SK-N-SH treated with all-trans-retinoic acid at 6 μM for 48 hours (cell line): ENCODE measurements at regions not wholly inside any gene's neighbourhood (a gene's known extent, or its start where the extent isn't known, plus 50 kb on each side); places are given as distances from the start of the nearest gene placed in this dataset.

Experiments used
- ATAC-seq: fragments of 200-7000 bp; cut with Tn5 transposase; 3 replicates; pipeline ENCODE4 v1.9.1; 2020; ENCODE audit warnings: mild to moderate bottlenecking, moderate library complexity
- ARNTL ChIP-seq: fragments of 450-650 bp; formaldehyde crosslinking; IDR thresholded peaks from 2 replicates; pipeline ENCODE4 v1.5.0; 2020; ENCODE audit warnings: low read depth, mild to moderate bottlenecking, moderate library complexity, borderline replicate concordance
- BACH2 ChIP-seq: fragments of 250-450 bp; sonication (Bioruptor Pico); IDR thresholded peaks from 2 replicates; pipeline ENCODE4 v1.9.0; 2021; ENCODE audit warnings: mild to moderate bottlenecking, borderline replicate concordance
- CSDC2 ChIP-seq: fragments of 250-450 bp; sonication (Bioruptor Pico); IDR thresholded peaks from 2 replicates; pipeline ENCODE4 v1.5.0; 2020; ENCODE audit warnings: mild to moderate bottlenecking, moderate library complexity
- ESRRG ChIP-seq: fragments of 250-450 bp; sonication (Bioruptor Pico); IDR thresholded peaks from 2 replicates; pipeline ENCODE4 v1.6.1; 2021; ENCODE audit warnings: mild to moderate bottlenecking
- GLIS3 ChIP-seq: fragments of 250-450 bp; sonication (Bioruptor Pico); IDR thresholded peaks from 2 replicates; pipeline ENCODE4 v1.5.0; 2020; ENCODE audit warnings: mild to moderate bottlenecking, moderate library complexity
- ISL1 ChIP-seq: fragments of 250-450 bp; sonication (Bioruptor Pico); IDR thresholded peaks from 2 replicates; pipeline ENCODE4 v2.1.2; 2022; ENCODE audit warnings: mild to moderate bottlenecking, moderate library complexity
- OSR1 ChIP-seq: fragments of 250-450 bp; sonication (Bioruptor Pico); IDR thresholded peaks from 2 replicates; pipeline ENCODE4 v1.8.0; 2022; ENCODE audit warnings: moderate library complexity, mild to moderate bottlenecking, inconsistent platforms
- RARB ChIP-seq: fragments of 250-450 bp; sonication (Bioruptor Pico); IDR thresholded peaks from 2 replicates; pipeline ENCODE4 v1.8.0; 2021; ENCODE audit warnings: mild to moderate bottlenecking, moderate library complexity
- SNAI2 ChIP-seq: fragments of 250-450 bp; sonication (Bioruptor Pico); IDR thresholded peaks from 2 replicates; pipeline ENCODE4 v1.5.0; 2020; ENCODE audit warnings: mild to moderate bottlenecking, moderate library complexity
- TCF4 ChIP-seq: fragments of 250-450 bp; sonication (Bioruptor Pico); IDR thresholded peaks from 2 replicates; pipeline ENCODE4 v1.8.0; 2021; ENCODE audit warnings: mild to moderate bottlenecking, moderate library complexity, borderline replicate concordance
- TOX ChIP-seq: fragments of 250-450 bp; sonication (Bioruptor Pico); IDR thresholded peaks from 2 replicates; pipeline ENCODE4 v1.8.0; 2021; ENCODE audit warnings: mild to moderate bottlenecking, moderate library complexity, borderline replicate concordance
- ZC3H10 ChIP-seq: fragments of 250-450 bp; sonication (Bioruptor Pico); IDR thresholded peaks from 2 replicates; pipeline ENCODE4 v1.5.1; 2021; ENCODE audit warnings: mild to moderate bottlenecking, moderate library complexity
- ZFP3 ChIP-seq: fragments of 250-450 bp; sonication (Bioruptor Pico); IDR thresholded peaks from 2 replicates; pipeline ENCODE4 v1.5.0; 2020; ENCODE audit warnings: mild to moderate bottlenecking, moderate library complexity
- ZFP30 ChIP-seq: fragments of 450-650 bp; formaldehyde crosslinking; IDR thresholded peaks from 2 replicates; pipeline ENCODE4 v1.5.0; 2022; ENCODE audit warnings: mild to moderate bottlenecking, moderate library complexity
- ZNF565 ChIP-seq: fragments of 450-650 bp; formaldehyde crosslinking; conservative IDR thresholded peaks from 2 replicates; pipeline ENCODE4 v1.5.0; 2020; ENCODE audit warnings: low read depth, mild to moderate bottlenecking, moderate library complexity
- ZNF70 ChIP-seq: fragments of 450-650 bp; formaldehyde crosslinking; IDR thresholded peaks from 2 replicates; pipeline ENCODE4 v1.5.0; 2020; ENCODE audit warnings: mild to moderate bottlenecking, moderate library complexity
- ZNF8 ChIP-seq: fragments of 450-650 bp; formaldehyde crosslinking; IDR thresholded peaks from 2 replicates; pipeline ENCODE4 v1.5.0; 2020; ENCODE audit warnings: mild to moderate bottlenecking, moderate library complexity
- TF ChIP-seq, protein P1 (sequence below): fragments of 250-450 bp; sonication (Bioruptor Pico); IDR thresholded peaks from 2 replicates; pipeline ENCODE4 v1.5.0; 2020; ENCODE audit warnings: mild to moderate bottlenecking, moderate library complexity
- TF ChIP-seq, protein P2 (sequence below): fragments of 250-450 bp; sonication (Bioruptor Pico); IDR thresholded peaks from 2 replicates; pipeline ENCODE4 v1.5.1; 2020; ENCODE audit warnings: low read depth, mild to moderate bottlenecking, moderate library complexity
- TF ChIP-seq, protein P3 (sequence below): fragments of 250-450 bp; sonication (Bioruptor Pico); IDR thresholded peaks from 2 replicates; pipeline ENCODE4 v1.8.0; 2020; ENCODE audit warnings: mild to moderate bottlenecking, moderate library complexity, borderline replicate concordance
- TF ChIP-seq, protein P4 (sequence below): fragments of 250-450 bp; sonication (Bioruptor Pico); IDR thresholded peaks from 2 replicates; pipeline ENCODE4 v1.8.0; 2021; ENCODE audit warnings: low read depth, mild to moderate bottlenecking, moderate library complexity, borderline replicate concordance

DNA sequence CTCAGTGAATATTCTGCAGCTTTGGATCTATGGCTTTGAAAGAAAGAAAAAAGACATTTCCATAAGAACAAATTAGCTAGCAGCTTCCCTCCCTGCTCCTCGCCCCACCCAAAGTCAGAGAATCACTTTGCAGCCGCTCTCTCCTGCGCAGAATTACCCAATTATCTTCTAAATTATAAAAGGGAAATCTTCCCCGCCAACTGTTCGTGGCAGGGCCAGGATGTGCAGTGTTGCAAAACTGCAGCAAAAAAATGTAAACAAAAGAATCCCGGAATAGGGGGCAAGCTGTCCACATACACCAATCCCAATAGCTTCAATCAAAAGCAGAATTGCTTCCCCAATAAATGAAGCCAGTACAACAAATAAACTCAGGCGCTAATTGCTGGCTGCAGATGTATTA is 510.6 kb downstream of the RBFOX1 start:
- TF ChIP-seq SNAI2 (CRISPR knock-in tag): no peak
- TF ChIP-seq ZNF8 (CRISPR knock-in tag): no peak
- TF ChIP-seq ARNTL (CRISPR knock-in tag): no peak
- no peak for TF ChIP-seq ZNF565 (CRISPR knock-in tag)
- TF ChIP-seq, protein P1, sequence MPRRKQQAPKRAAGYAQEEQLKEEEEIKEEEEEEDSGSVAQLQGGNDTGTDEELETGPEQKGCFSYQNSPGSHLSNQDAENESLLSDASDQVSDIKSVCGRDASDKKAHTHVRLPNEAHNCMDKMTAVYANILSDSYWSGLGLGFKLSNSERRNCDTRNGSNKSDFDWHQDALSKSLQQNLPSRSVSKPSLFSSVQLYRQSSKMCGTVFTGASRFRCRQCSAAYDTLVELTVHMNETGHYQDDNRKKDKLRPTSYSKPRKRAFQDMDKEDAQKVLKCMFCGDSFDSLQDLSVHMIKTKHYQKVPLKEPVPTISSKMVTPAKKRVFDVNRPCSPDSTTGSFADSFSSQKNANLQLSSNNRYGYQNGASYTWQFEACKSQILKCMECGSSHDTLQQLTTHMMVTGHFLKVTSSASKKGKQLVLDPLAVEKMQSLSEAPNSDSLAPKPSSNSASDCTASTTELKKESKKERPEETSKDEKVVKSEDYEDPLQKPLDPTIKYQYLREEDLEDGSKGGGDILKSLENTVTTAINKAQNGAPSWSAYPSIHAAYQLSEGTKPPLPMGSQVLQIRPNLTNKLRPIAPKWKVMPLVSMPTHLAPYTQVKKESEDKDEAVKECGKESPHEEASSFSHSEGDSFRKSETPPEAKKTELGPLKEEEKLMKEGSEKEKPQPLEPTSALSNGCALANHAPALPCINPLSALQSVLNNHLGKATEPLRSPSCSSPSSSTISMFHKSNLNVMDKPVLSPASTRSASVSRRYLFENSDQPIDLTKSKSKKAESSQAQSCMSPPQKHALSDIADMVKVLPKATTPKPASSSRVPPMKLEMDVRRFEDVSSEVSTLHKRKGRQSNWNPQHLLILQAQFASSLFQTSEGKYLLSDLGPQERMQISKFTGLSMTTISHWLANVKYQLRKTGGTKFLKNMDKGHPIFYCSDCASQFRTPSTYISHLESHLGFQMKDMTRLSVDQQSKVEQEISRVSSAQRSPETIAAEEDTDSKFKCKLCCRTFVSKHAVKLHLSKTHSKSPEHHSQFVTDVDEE: no peak
- no peak for TF ChIP-seq ZFP30
- TF ChIP-seq, protein P2, sequence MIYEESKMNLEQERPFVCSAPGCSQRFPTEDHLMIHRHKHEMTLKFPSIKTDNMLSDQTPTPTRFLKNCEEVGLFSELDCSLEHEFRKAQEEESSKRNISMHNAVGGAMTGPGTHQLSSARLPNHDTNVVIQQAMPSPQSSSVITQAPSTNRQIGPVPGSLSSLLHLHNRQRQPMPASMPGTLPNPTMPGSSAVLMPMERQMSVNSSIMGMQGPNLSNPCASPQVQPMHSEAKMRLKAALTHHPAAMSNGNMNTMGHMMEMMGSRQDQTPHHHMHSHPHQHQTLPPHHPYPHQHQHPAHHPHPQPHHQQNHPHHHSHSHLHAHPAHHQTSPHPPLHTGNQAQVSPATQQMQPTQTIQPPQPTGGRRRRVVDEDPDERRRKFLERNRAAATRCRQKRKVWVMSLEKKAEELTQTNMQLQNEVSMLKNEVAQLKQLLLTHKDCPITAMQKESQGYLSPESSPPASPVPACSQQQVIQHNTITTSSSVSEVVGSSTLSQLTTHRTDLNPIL (CRISPR knock-in tag): no peak
- no peak for TF ChIP-seq RARB (CRISPR knock-in tag)
- TF ChIP-seq ISL1: no peak
- TF ChIP-seq ZFP3 (CRISPR knock-in tag): no peak
- no peak for TF ChIP-seq ZNF70
- TF ChIP-seq OSR1 (CRISPR knock-in tag): no peak
- TF ChIP-seq, all 23 proteins: peak for 0
- ATAC-seq: no peak

DNA sequence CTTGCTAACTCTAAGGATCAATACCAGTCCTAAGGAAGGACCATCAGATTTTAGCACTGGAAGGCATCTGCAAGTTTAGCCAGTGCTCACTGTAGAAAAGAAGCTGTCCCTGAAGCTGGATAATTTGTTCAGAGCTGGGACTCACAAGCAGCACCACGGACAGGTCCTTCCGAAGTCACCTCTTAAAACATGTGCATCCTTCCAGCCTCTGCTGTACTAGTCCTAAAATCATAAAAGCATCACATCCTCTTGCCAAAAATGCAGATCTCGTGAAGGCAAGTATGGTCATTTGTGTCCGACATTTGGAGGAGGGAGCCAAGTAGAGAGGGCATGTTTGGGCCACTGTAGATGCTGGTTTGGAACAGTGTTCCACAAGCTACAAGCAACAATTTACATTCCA is 506.9 kb downstream of the RBFOX1 start:
- no peak for ATAC-seq
- TF ChIP-seq TCF4 (no peak), BACH2 (CRISPR knock-in tag) (no peak), GLIS3 (CRISPR knock-in tag) (no peak)
- TF ChIP-seq, protein P3, sequence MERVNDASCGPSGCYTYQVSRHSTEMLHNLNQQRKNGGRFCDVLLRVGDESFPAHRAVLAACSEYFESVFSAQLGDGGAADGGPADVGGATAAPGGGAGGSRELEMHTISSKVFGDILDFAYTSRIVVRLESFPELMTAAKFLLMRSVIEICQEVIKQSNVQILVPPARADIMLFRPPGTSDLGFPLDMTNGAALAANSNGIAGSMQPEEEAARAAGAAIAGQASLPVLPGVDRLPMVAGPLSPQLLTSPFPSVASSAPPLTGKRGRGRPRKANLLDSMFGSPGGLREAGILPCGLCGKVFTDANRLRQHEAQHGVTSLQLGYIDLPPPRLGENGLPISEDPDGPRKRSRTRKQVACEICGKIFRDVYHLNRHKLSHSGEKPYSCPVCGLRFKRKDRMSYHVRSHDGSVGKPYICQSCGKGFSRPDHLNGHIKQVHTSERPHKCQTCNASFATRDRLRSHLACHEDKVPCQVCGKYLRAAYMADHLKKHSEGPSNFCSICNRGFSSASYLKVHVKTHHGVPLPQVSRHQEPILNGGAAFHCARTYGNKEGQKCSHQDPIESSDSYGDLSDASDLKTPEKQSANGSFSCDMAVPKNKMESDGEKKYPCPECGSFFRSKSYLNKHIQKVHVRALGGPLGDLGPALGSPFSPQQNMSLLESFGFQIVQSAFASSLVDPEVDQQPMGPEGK: no peak
- TF ChIP-seq, protein P2 (CRISPR knock-in tag): no peak

DNA sequence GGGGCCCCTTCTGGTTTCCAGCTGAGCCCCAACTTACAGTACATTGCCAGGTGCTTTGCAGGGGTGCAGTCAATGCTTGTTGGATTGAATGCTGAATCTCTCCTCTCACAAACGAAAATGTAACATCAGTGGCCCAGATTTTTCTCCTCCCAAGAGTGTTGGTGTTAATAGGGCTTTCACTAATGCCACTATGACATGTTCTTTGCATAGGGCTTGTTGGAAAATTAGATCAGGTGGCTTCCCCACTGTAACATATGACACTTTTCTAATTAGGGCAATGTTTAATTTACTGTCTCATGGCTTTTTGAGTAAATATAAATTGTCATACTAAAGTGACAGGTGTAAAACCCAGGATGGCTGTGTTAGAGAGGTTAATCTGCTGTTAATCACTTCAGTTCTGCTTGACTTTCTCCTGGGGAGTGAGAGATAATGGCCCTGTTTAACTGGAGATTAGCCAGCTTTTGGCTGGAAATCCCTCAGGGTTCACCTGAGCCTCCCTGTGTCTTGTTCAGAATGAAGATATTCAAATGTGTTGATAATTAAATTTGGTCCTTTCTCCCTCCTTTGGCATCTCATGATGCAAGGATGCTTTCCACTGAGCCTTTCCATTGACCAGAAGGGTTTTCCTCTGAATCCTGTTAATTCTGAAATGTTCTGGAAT is 502.3 kb downstream of the RBFOX1 start:
- no peak for TF ChIP-seq ZNF8 (CRISPR knock-in tag)
- no peak for TF ChIP-seq ARNTL (CRISPR knock-in tag)
- TF ChIP-seq, protein P4, sequence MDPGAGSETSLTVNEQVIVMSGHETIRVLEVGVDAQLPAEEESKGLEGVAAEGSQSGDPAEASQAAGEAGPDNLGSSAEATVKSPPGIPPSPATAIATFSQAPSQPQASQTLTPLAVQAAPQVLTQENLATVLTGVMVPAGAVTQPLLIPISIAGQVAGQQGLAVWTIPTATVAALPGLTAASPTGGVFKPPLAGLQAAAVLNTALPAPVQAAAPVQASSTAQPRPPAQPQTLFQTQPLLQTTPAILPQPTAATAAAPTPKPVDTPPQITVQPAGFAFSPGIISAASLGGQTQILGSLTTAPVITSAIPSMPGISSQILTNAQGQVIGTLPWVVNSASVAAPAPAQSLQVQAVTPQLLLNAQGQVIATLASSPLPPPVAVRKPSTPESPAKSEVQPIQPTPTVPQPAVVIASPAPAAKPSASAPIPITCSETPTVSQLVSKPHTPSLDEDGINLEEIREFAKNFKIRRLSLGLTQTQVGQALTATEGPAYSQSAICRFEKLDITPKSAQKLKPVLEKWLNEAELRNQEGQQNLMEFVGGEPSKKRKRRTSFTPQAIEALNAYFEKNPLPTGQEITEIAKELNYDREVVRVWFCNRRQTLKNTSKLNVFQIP (CRISPR knock-in tag): no peak
- TF ChIP-seq TOX (CRISPR knock-in tag): no peak
- TF ChIP-seq, protein P1: no peak
- TF ChIP-seq BACH2 (CRISPR knock-in tag): no peak
- no peak for TF ChIP-seq OSR1 (CRISPR knock-in tag)
- TF ChIP-seq ESRRG (CRISPR knock-in tag): no peak
- no peak for TF ChIP-seq ZFP30
- TF ChIP-seq GLIS3 (CRISPR knock-in tag): no peak
- no peak for TF ChIP-seq ZNF565 (CRISPR knock-in tag)
- TF ChIP-seq TCF4: no peak
- no peak for TF ChIP-seq RARB (CRISPR knock-in tag)
- TF ChIP-seq ZFP3 (CRISPR knock-in tag): no peak
- TF ChIP-seq CSDC2: no peak
- no peak for TF ChIP-seq ZNF70
- TF ChIP-seq, protein P3: no peak
- TF ChIP-seq, protein P2 (CRISPR knock-in tag): no peak
- TF ChIP-seq ZC3H10 (CRISPR knock-in tag): no peak
- no peak for ATAC-seq
